HL-60 (cell line): ENCODE measurements at regions not wholly inside any gene's neighbourhood (a gene's known extent, or its start where the extent isn't known, plus 50 kb on each side); places are given as distances from the start of the nearest gene placed in this dataset.

Source experiments
- CTCF ChIP-seq: IDR thresholded peaks from one replicate; pipeline ENCODE4 v1.5.1; 2011; ENCODE audit warnings: low read length, control low read depth, inconsistent platforms; ENCODE audit not compliant: insufficient read depth
- TF ChIP-seq, protein P1 (sequence below): IDR thresholded peaks from 2 replicates; pipeline ENCODE4 v1.6.1; 2012; ENCODE audit warnings: low read depth; ENCODE audit not compliant: insufficient replicate concordance

- TF ChIP-seq, protein P1, sequence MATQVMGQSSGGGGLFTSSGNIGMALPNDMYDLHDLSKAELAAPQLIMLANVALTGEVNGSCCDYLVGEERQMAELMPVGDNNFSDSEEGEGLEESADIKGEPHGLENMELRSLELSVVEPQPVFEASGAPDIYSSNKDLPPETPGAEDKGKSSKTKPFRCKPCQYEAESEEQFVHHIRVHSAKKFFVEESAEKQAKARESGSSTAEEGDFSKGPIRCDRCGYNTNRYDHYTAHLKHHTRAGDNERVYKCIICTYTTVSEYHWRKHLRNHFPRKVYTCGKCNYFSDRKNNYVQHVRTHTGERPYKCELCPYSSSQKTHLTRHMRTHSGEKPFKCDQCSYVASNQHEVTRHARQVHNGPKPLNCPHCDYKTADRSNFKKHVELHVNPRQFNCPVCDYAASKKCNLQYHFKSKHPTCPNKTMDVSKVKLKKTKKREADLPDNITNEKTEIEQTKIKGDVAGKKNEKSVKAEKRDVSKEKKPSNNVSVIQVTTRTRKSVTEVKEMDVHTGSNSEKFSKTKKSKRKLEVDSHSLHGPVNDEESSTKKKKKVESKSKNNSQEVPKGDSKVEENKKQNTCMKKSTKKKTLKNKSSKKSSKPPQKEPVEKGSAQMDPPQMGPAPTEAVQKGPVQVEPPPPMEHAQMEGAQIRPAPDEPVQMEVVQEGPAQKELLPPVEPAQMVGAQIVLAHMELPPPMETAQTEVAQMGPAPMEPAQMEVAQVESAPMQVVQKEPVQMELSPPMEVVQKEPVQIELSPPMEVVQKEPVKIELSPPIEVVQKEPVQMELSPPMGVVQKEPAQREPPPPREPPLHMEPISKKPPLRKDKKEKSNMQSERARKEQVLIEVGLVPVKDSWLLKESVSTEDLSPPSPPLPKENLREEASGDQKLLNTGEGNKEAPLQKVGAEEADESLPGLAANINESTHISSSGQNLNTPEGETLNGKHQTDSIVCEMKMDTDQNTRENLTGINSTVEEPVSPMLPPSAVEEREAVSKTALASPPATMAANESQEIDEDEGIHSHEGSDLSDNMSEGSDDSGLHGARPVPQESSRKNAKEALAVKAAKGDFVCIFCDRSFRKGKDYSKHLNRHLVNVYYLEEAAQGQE: no peak
- TF ChIP-seq CTCF: no peak
Measured at GRCh38 chr4:36915717-36916116, 328.8 kb upstream of the NWD2 start.
